ENCODE measurements at regions not wholly inside any gene's neighbourhood (a gene's known extent, or its start where the extent isn't known, plus 50 kb on each side); places are given as distances from the start of the nearest gene placed in this dataset.

GRCh38 chr2:234579231-234579962, 82.5 kb upstream of the ARL4C start:
- TF ChIP-seq, protein P1, sequence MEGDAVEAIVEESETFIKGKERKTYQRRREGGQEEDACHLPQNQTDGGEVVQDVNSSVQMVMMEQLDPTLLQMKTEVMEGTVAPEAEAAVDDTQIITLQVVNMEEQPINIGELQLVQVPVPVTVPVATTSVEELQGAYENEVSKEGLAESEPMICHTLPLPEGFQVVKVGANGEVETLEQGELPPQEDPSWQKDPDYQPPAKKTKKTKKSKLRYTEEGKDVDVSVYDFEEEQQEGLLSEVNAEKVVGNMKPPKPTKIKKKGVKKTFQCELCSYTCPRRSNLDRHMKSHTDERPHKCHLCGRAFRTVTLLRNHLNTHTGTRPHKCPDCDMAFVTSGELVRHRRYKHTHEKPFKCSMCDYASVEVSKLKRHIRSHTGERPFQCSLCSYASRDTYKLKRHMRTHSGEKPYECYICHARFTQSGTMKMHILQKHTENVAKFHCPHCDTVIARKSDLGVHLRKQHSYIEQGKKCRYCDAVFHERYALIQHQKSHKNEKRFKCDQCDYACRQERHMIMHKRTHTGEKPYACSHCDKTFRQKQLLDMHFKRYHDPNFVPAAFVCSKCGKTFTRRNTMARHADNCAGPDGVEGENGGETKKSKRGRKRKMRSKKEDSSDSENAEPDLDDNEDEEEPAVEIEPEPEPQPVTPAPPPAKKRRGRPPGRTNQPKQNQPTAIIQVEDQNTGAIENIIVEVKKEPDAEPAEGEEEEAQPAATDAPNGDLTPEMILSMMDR (IDR thresholded peaks at IDR 0.05 in 4 of 5, conservative IDR thresholded peaks at IDR 0.05 in 1 of 5), result no peak
- no peak for TF ChIP-seq POLR2A (IDR thresholded peaks at IDR 0.05)
